GM18526 (cell line): ENCODE measurements at regions not wholly inside any gene's neighbourhood (a gene's known extent, or its start where the extent isn't known, plus 50 kb on each side); places are given as distances from the start of the nearest gene placed in this dataset.

Experiments used
- POLR2A ChIP-seq: IDR thresholded peaks from 3 replicates; pipeline ENCODE4 v1.6.1; 2011; ENCODE audit not compliant: insufficient read length; ENCODE audit errors: extremely low read depth

GRCh38 chr22:48944433-48944750 lies 883.3 kb downstream of the BRD1 start:
- TF ChIP-seq POLR2A, result no peak

DNA sequence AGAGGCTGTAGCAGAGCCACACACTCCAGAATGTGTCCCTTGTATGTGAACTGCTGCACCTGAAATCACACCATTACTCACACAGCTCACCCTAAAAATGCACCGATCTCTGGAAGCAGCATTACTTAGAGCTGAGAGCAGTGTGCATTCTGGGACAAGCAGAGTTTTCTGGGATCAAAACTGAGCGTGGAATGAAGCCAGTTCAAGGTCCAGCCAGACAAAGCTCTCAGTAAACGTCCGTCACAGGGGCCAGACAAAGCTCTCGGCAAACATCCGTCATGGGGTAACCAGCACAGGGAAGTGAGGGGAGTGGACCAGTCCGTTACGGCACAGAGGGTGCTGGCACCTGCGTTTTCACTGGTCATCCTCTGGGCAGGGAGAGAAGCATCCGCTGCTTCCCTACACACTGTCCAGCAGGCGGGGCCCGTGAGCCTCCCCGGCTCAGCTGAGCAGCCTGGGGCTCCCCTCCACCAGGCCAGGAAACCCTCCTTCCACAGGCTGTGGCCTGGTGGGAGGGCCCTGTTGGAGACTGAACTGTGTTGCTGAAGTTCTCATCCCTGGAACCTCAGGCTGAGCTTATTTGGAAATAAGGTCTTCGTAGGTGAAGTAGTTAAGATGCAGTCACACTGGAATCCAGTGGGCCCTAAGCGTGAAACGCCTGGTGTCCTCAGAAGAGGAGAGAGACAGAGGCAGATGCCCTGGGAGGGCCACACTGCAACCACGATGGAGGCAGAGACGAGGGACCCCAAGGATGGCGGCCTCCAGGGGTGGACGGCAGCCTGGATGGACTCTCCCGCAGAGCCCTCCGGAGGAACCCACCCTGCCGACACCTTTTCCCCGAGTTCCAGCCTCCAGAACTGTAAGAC lies 883.9 kb downstream of the BRD1 start:
- TF ChIP-seq POLR2A, result no peak

DNA sequence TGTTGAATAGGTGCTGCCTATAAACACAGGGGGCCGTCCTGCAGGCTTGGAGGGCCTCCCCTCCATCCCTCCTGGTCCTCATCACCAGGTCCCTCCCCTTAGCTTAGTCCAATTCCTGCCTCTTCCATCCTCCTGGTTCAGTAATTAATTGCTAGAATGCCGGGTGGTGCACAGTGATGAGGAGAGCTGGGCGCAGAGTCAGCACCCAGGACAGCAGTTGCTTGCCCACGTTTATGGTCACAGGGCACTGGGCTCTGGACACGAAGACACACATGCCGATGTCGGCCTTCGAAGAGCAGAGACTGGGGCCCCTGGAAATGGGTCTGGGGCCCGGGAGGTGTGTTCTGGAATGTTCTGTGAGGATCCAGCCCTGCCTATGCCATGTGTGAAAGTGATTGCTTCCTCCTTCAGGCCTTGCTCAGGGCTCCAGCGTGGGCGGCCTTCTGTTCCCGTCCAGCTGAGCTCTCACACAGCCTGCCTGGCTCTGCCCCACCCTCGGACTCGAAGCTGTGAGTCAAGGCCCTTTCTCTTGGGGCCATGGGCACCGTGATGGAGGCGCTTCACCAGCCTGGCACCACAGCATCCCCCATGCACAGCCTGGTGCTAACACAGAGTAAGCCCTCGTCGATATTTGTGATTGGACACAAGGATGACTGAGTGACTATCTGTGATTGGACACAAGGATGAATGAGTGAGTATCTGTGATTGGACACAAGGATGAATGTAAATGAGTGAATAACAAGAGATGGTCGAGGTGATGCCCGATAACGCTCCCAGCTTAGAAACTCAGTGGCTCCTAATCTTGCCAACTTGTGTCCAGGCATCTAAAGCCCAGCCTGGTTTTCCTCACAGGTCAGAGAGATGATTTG lies 884.7 kb downstream of the BRD1 start:
- TF ChIP-seq POLR2A, result no peak

- TF ChIP-seq POLR2A, result no peak
Observed at GRCh38 chr22:48941903-48942575, 885.6 kb downstream of the BRD1 start.

- no peak for TF ChIP-seq POLR2A
Observed at GRCh38 chr22:48941033-48941902, 886.4 kb downstream of the BRD1 start.

- TF ChIP-seq POLR2A, result no peak
Observed at GRCh38 chr22:48940266-48941032, 887.2 kb downstream of the BRD1 start.

- no peak for TF ChIP-seq POLR2A
Observed at GRCh38 chr22:48939441-48940265, 888.0 kb downstream of the BRD1 start.

DNA sequence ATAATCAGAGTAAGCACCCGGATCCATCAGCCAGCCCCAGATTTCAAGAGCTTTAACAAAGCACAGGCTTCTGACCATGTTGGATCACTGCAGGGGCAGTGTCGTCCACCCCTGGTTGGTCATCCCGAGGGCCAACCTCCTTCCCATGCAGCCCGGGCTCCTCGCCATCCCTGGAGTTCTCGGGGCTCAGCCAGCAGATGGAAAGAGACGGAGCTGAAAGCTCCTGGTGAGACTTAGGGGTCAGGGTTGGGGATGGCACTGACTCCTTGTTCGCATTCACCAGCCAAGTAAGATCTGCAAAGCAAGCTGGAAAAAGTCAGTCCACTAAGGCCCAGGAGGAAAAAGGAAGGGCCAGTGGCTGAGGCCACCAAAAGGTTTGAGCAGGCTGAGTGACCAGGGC lies 888.9 kb downstream of the BRD1 start:
- no peak for TF ChIP-seq POLR2A

- TF ChIP-seq POLR2A, result no peak
Observed at GRCh38 chr22:48937032-48937639, 890.5 kb downstream of the BRD1 start.

DNA sequence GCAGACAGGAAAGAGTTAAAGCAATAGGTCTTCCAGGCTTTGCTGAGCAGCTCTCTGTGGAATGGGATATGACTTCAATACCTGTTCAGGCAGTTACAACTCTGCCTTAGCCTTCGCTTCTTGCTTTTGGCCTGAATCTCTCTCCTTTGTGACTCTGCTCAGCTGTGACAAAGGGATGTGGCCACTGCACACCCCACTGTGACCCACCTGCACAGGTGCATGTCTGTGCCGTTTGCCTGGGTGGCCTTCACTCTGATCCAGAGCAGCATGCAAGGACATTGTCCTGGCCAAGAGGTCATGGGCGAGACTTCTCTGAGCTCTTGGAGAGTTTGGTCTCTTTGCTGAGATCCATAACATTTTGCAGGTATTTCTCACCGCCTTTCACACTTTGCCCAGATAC lies 891.3 kb downstream of the BRD1 start:
- TF ChIP-seq POLR2A, result no peak

DNA sequence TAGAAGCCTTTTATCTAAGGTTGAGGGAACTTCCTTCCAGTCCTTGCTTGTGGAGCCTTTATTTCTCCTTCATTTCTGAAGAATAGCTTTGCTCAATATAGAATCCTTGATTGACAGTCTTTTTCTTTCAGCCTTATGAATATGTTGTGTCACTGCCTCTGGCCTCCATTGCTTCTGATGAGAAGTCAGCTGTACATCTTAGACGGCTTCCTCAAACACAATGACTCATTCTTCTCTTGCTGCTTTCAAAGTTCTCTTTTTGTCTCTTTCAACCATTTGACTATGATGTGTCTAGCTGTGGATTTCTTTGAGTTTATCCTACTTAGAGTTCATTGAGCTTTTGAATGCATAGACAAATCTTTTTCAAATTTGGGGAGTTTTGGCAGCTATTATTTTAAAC lies 893.2 kb downstream of the BRD1 start:
- TF ChIP-seq POLR2A, result no peak

- no peak for TF ChIP-seq POLR2A
Observed at GRCh38 chr22:48931452-48931851, 896.2 kb downstream of the BRD1 start.

GRCh38 chr22:48929276-48929790 lies 898.3 kb downstream of the BRD1 start:
- no peak for TF ChIP-seq POLR2A
